GM12878 (cell line): ENCODE measurements at regions not wholly inside any gene's neighbourhood (a gene's known extent, or its start where the extent isn't known, plus 50 kb on each side); places are given as distances from the start of the nearest gene placed in this dataset.

Source experiments
- POLR2AphosphoS5 ChIP-seq: IDR thresholded peaks from 2 replicates; pipeline ENCODE4 v1.6.1; 2011; ENCODE audit warnings: mild to moderate bottlenecking, low read length, inconsistent platforms
- SMC3 ChIP-seq: IDR thresholded peaks from 2 replicates; pipeline ENCODE4 v1.6.1; 2011; ENCODE audit warnings: low read length, improper control_type of control experiment, borderline replicate concordance
- TAF1 ChIP-seq: IDR thresholded peaks from 2 replicates; pipeline ENCODE4 v1.6.1; 2011; ENCODE audit warnings: mild to moderate bottlenecking, low read depth, low read length, borderline replicate concordance
- TF ChIP-seq, protein P1 (sequence below): fragments of 450-650 bp; IDR thresholded peaks from 2 replicates; pipeline ENCODE4 v1.6.1; 2016; ENCODE audit warnings: mild to moderate bottlenecking
- TF ChIP-seq, protein P2 (sequence below), 3 experiments: IDR thresholded peaks in 2 of 3; conservative IDR thresholded peaks in 1 of 3; 2 replicates each; pipeline ENCODE4 v1.5.1; 2011; ENCODE audit warnings: low read depth in 3 of 3, low read length in 3 of 3, mild to moderate bottlenecking in 3 of 3, control low read depth in 2 of 3, moderate library complexity in 2 of 3, inconsistent platforms in 1 of 3, mixed read lengths in 1 of 3; ENCODE audit not compliant: control insufficient read depth in 2 of 3, insufficient read depth in 1 of 3; ENCODE audit errors: extremely low read depth in 1 of 3

DNA sequence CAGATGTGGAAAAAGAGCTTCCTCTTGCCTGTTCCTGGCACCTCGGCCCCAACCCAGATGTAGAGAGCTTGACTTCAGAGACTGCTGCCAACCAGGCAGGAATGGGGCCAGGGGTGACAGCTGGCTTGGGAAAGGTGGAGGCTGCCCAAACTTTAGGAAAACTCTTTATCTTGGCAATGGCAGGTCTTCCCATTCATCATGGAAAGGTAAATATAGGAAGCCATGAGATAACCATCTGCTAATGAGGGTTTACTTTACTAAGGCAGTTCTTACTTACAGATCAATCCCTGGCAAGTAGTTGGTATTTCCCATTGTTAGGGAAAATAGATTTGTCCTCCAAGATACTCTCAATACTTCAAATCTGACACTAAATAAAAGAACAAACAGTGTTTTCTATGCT, 143.1 kb upstream of the NUDT4 start:
- TF ChIP-seq, protein P1, sequence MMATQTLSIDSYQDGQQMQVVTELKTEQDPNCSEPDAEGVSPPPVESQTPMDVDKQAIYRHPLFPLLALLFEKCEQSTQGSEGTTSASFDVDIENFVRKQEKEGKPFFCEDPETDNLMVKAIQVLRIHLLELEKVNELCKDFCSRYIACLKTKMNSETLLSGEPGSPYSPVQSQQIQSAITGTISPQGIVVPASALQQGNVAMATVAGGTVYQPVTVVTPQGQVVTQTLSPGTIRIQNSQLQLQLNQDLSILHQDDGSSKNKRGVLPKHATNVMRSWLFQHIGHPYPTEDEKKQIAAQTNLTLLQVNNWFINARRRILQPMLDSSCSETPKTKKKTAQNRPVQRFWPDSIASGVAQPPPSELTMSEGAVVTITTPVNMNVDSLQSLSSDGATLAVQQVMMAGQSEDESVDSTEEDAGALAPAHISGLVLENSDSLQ = no peak
- TF ChIP-seq POLR2AphosphoS5 (no peak), TAF1 (no peak), SMC3 (no peak)
- TF ChIP-seq, protein P2, sequence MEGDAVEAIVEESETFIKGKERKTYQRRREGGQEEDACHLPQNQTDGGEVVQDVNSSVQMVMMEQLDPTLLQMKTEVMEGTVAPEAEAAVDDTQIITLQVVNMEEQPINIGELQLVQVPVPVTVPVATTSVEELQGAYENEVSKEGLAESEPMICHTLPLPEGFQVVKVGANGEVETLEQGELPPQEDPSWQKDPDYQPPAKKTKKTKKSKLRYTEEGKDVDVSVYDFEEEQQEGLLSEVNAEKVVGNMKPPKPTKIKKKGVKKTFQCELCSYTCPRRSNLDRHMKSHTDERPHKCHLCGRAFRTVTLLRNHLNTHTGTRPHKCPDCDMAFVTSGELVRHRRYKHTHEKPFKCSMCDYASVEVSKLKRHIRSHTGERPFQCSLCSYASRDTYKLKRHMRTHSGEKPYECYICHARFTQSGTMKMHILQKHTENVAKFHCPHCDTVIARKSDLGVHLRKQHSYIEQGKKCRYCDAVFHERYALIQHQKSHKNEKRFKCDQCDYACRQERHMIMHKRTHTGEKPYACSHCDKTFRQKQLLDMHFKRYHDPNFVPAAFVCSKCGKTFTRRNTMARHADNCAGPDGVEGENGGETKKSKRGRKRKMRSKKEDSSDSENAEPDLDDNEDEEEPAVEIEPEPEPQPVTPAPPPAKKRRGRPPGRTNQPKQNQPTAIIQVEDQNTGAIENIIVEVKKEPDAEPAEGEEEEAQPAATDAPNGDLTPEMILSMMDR (IDR thresholded peaks at IDR 0.05 in 2 of 3, conservative IDR thresholded peaks at IDR 0.05 in 1 of 3; ENCODE audit: control insufficient read depth in 2 of 3, extremely low read depth in 1 of 3, insufficient read depth in 1 of 3, low read depth in 3 of 3, low read length in 3 of 3) = no peak
